8988T (cell line): ENCODE measurements at regions not wholly inside any gene's neighbourhood (a gene's known extent, or its start where the extent isn't known, plus 50 kb on each side); places are given as distances from the start of the nearest gene placed in this dataset.

ENCODE experiments used
- DNase-seq: peaks from one replicate; pipeline ENCODE4 v3.0.0; 2011

- DNase-seq = no peak
Observed at GRCh38 chr17:33352526-33352925, 59.4 kb upstream of the ASIC2 start.

- no peak for DNase-seq
Observed at GRCh38 chr17:33356266-33356665, 63.2 kb upstream of the ASIC2 start.

GRCh38 chr17:33363475-33363874 is 70.4 kb upstream of the ASIC2 start:
- no peak for DNase-seq

DNA sequence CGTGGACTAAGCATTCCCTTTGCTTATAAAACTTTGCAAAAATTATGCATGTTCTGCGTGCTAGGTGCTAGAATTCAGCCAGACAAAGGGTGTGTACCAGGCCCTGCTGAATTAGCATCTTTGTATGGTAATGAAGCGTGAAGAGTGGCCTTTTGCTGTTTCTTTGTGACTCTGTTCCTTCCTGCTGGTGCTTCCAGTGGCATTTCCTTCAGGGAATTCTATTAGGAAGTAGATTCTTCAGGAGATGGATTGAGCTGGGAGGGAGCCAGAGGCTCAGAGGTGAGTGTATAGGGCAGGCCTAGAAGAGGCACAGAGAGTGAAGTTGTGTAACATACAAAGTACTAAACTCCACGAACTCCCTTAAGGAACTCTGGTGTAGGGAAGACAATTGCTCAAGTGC is 73.9 kb upstream of the ASIC2 start:
- DNase-seq = no peak

- DNase-seq = no peak
Observed at GRCh38 chr17:33369149-33369548, 76.1 kb upstream of the ASIC2 start.

DNA sequence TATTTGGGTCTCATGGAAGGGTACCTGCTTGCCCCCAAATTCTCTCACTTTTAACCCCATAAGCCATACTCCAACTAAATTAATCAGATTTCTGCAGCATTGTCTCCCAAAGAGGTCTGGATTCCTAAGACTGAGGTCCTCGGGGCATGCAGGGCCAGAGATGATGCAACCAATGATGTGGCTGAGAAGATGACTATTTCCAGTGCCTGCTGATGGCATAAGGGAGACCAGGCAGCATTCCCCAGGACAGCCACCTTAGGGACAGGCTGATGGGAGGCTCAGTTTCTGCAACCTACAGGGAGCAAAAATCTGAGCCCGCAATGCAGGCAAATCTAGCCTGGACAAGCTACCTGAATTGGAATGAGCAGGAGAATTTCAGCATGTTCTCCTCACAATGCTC is 76.8 kb upstream of the ASIC2 start:
- no peak for DNase-seq

- DNase-seq = no peak
Observed at GRCh38 chr17:33370401-33370800, 77.3 kb upstream of the ASIC2 start.

DNA sequence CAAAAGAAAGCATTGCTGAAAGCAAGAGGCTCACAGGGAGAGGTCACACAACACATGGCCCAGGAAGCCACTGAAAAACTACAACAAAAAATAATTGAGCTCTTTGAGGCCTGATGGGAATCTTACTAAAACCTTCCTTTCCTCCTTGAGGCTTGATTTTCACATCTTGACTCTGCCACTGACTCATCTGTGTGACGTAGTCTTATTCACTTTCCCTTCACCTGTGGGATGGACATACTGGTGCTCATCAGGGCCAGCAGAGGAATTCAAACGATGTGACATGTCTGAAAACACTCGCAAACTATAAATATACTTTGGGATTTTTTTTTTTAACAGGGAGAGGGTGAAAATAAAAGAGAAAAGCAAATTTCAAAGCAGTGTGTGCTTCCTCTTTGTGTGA is 78.3 kb upstream of the ASIC2 start:
- no peak for DNase-seq

- no peak for DNase-seq
Observed at GRCh38 chr17:33373273-33373672, 80.2 kb upstream of the ASIC2 start.

DNA sequence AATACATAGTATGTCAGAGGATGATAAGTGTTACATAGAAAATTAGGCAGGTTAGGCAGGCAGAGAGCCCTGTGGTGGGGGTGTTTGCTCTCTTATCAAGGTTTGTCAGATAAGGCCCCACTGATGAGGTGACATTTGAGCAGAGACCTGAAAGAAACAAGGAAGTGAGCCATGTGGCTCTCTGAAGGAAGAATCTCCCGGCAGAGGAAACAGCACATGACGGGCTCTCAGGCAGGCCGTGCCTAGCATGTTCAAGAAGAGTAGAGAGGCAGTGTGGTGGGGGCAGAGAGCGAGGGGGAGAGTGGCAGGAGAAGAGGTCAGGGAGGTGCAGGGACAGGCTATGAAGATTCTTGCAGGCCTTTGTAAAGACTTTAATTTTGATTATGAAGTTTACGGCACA is 82.0 kb upstream of the ASIC2 start:
- DNase-seq = no peak

DNA sequence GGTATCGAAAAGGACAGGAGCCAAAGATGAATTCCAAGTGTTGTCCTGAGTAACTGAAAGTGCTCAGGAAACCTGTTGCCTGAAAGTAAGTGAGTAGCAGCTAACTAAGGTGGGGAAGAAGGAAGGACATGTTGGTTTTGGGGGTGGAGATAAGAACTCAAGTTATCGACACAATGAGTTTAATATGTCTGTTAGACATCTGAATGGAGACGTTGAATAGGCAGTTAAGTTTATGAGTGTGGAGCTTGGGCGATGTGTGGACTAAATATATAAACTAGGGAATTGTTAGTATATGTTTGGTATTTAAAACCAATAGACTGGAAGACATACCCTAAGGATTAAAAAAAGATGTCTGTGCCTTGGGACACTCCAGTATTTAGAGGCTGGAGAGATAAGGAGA is 82.7 kb upstream of the ASIC2 start:
- no peak for DNase-seq

GRCh38 chr17:33377837-33378595 is 84.9 kb upstream of the ASIC2 start:
- DNase-seq = no peak

DNA sequence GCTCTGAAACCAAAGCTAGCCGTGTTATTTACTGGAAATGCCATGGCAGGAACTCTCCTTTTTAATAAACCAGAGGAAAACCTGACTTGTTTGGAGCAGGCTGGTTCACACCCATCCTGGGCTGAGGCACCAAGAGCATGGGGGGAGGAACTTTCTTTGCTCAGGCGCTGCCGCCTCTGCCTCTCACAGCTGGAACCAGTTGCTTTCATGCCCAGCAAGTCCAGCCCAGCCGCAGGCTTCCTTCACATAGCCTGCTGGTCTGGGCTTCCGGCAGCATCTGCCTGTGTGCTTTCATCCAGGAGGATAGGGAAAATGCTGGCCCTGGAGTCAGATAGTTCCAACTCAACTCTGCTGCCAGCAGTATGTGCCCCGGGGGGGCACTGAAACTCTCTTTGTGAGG is 88.1 kb upstream of the ASIC2 start:
- no peak for DNase-seq

GRCh38 chr17:33383488-33384023 is 90.5 kb upstream of the ASIC2 start:
- no peak for DNase-seq

- no peak for DNase-seq
Observed at GRCh38 chr17:33385133-33385532, 92.0 kb upstream of the ASIC2 start.

DNA sequence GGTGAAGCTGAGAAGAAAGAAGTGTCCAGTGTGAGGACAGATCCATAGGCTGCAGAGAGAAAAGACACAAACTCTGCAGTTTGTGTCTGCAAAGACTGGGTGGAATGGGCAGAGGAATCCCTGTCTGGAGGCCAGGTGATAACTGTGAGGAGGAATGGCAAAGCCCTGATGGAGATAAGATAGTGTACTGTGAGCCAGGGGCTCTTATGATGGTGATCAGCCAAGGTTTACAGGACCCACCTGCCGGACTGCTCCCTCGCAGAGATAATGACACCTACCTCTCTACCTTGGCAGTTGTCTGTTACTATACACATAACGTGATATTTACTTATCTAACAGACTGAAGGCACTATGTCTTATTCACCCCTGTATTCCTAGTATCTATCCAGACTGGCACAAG is 92.6 kb upstream of the ASIC2 start:
- DNase-seq = no peak

DNA sequence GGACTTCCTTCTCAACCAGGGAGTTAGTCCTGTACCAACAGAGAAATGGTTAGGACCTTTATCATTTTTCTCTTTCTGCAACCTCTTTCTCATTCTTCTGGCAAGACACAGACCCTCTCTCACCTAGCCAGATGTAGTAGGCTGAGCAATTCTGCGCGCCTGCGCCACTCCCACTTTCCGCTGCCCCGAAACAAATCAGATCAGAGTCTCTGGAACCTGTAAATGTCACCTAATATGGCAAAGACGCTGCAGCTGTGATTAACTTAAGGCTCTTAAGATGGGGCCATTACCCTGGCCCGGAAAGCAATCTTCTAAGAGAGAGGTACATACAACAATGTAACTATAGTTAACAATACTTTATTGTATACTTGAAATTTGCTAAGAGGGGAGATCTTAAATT is 94.3 kb upstream of the ASIC2 start:
- no peak for DNase-seq

GRCh38 chr17:33389504-33390135 is 96.5 kb upstream of the ASIC2 start:
- no peak for DNase-seq

DNA sequence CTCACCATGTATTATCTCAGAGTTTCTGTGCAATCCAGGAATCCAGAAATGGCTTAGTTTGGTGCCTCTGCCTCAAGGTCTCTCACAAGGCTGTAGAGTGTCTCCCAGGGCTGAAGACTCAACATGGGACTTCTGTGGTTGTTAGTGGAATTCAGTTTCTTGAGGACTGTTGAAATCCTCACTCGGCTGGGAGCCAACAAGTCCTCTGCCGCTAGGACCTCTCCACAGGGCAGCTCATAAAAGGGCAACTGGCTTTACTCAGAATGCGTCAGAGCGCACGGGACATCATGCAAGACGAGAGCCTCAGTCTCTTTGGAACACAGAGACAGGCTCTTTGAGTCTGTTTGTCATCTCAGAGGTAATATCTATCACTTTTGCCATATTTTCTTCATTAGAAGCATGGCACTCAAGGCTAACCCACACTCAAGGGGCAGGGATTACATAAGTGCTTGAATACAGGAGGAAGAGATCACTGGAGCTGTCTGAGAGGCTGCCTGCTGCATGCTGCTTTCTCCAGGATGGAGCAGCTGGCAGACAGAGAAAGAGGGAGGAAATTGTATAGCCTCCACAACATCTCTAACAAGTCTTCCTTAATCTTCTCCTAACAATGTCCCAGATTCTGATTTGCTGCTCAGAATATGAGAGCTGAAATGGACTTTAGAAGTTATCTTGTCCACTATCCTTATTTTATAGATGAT is 97.5 kb upstream of the ASIC2 start:
- DNase-seq = no peak

GRCh38 chr17:33396818-33397217 is 103.7 kb upstream of the ASIC2 start:
- DNase-seq = no peak

GRCh38 chr17:33398386-33398785 is 105.3 kb upstream of the ASIC2 start:
- DNase-seq = no peak

DNA sequence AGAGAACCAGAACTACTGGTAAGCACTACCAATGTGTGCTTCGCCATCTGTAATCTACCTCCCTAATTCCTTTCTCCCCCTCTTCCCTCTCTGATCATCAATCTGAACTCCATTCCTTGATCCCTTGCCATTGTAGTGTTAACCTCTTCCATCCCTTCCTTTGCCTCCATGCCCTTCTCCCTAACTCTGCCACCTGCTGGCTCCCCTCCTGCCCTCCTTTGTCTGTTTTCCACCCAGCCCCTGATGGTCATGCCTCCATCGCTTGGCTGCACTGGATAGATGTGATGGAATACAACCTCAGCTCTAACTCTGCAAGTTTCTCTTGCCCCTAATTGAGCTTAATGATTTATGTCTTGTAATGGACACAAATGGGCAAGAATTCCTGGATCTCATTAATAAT is 108.2 kb upstream of the ASIC2 start:
- no peak for DNase-seq

GRCh38 chr17:33403194-33403593 is 110.1 kb upstream of the ASIC2 start:
- DNase-seq = no peak
